IMR-90 (cell line): ENCODE measurements at regions not wholly inside any gene's neighbourhood (a gene's known extent, or its start where the extent isn't known, plus 50 kb on each side); places are given as distances from the start of the nearest gene placed in this dataset.

Experiments used
- ATAC-seq: fragments of 200-7000 bp; cut with Tn5 transposase; 2 replicates; pipeline ENCODE4 v1.9.1; 2020; ENCODE audit warnings: low read depth, mild to moderate bottlenecking, moderate library complexity
- BruUV-seq: library from RNA; stranded (reverse); fragments of 400-500 nt; replicated peaks from 2 replicates; lab custom pipeline; 2021; lab: Mats Ljungman, UMichigan
- CTCF ChIA-PET: fragments of 300-600 bp; formaldehyde crosslinking; extraction: SDS; loops from one replicate; lab custom pipeline; 2021; ENCODE audit warnings: antibody characterized with exemption; lab: Yijun Ruan, JAX
- POLR2A ChIA-PET: fragments of 300-600 bp; sonication (Branson Sonifier 250); formaldehyde crosslinking; loops from one replicate; lab custom pipeline; 2022; ENCODE audit warnings: antibody characterized with exemption; ENCODE audit not compliant: unreplicated experiment; lab: Charles Lee
- DNase-seq: peaks from one replicate; pipeline ENCODE4 v3.0.0; 2013
- H2AFZ ChIP-seq: replicated peaks from 2 replicates; pipeline ENCODE3; 2013; ENCODE audit warnings: low read length, mild to moderate bottlenecking; ENCODE audit not compliant: poor library complexity
- H2AK5ac ChIP-seq: 2 replicates; pipeline ENCODE4 v1.6.1; 2013; ENCODE audit warnings: low read depth, low read length, inconsistent platforms
- H2AK9ac ChIP-seq: replicated peaks from 2 replicates; pipeline ENCODE3; 2013; ENCODE audit warnings: mild to moderate bottlenecking, low read depth, low read length, moderate library complexity; ENCODE audit not compliant: poor library complexity
- H2BK120ac ChIP-seq: 2 replicates; pipeline ENCODE4 v1.6.1; 2013; ENCODE audit warnings: low read depth, low read length, inconsistent platforms
- H2BK15ac ChIP-seq: 3 replicates; pipeline ENCODE4 v1.6.1; 2013; ENCODE audit warnings: low read depth, low read length, inconsistent platforms
- H2BK20ac ChIP-seq: 2 replicates; pipeline ENCODE4 v1.6.1; 2013; ENCODE audit warnings: low read depth, mild to moderate bottlenecking, inconsistent platforms, low read length, moderate library complexity
- H2BK5ac ChIP-seq: 2 replicates; pipeline ENCODE4 v1.6.1; 2013; ENCODE audit warnings: mild to moderate bottlenecking, low read depth, low read length, inconsistent platforms; ENCODE audit not compliant: poor library complexity, severe bottlenecking
- H3K14ac ChIP-seq: replicated peaks from 2 replicates; pipeline ENCODE4 v1.6.1; 2013; ENCODE audit warnings: low read depth, low read length, inconsistent platforms
- H3K18ac ChIP-seq: 2 replicates; pipeline ENCODE4 v1.6.1; 2013; ENCODE audit warnings: low read depth, low read length, control low read depth
- H3K23ac ChIP-seq: 2 replicates; pipeline ENCODE4 v1.6.1; 2013; ENCODE audit warnings: low read depth, low read length, inconsistent platforms
- H3K27ac ChIP-seq: 2 replicates; pipeline ENCODE4 v1.5.1; 2013; ENCODE audit warnings: mild to moderate bottlenecking, control low read depth, low read length; ENCODE audit not compliant: insufficient read depth
- H3K27me3 ChIP-seq: 2 replicates; pipeline ENCODE4 v1.6.1; 2013; ENCODE audit warnings: low read length; ENCODE audit not compliant: control insufficient read depth, insufficient read depth
- H3K36me3 ChIP-seq: 2 replicates; pipeline ENCODE4 v1.6.1; 2013; ENCODE audit warnings: low read length, mixed read lengths; ENCODE audit not compliant: control insufficient read depth, insufficient read depth
- H3K4ac ChIP-seq: 2 replicates; pipeline ENCODE4 v1.6.1; 2013; ENCODE audit warnings: low read depth, low read length, inconsistent platforms
- H3K4me1 ChIP-seq: 2 replicates; pipeline ENCODE4 v1.6.1; 2013; ENCODE audit warnings: low read length, mixed read lengths; ENCODE audit not compliant: control insufficient read depth, insufficient read depth
- H3K4me2 ChIP-seq: 2 replicates; pipeline ENCODE4 v1.6.1; 2013; ENCODE audit warnings: low read depth, mild to moderate bottlenecking, control low read depth, low read length, moderate library complexity
- H3K4me3 ChIP-seq: 2 replicates; pipeline ENCODE4 v1.5.1; 2013; ENCODE audit warnings: low read depth, mild to moderate bottlenecking, control low read depth, low read length, moderate library complexity; ENCODE audit not compliant: insufficient read depth
- H3K56ac ChIP-seq: 2 replicates; pipeline ENCODE4 v1.6.1; 2013; ENCODE audit warnings: low read length, inconsistent platforms; ENCODE audit not compliant: insufficient read depth; ENCODE audit errors: extremely low read depth
- H3K79me1 ChIP-seq, 2 experiments: 2 replicates each; pipeline ENCODE4 v1.6.1; 2013; ENCODE audit warnings: low read length in 2 of 2, inconsistent platforms in 1 of 2, low read depth in 1 of 2
- H3K9ac ChIP-seq: 2 replicates; pipeline ENCODE4 v1.6.1; 2013; ENCODE audit warnings: low read depth, low read length, control low read depth
- H3K9me1 ChIP-seq: 2 replicates; pipeline ENCODE4 v1.6.1; 2013; ENCODE audit warnings: low read length, inconsistent platforms; ENCODE audit not compliant: insufficient read depth
- H3K9me3 ChIP-seq: 2 replicates; pipeline ENCODE4 v1.6.1; 2013; ENCODE audit warnings: low read length; ENCODE audit not compliant: control insufficient read depth, insufficient read depth
- H4K20me1 ChIP-seq: 2 replicates; pipeline ENCODE4 v1.6.1; 2013; ENCODE audit warnings: low read length, inconsistent platforms; ENCODE audit not compliant: insufficient read depth
- H4K5ac ChIP-seq: 2 replicates; pipeline ENCODE4 v1.6.1; 2013; ENCODE audit warnings: mild to moderate bottlenecking, low read depth, low read length, control low read depth
- H4K8ac ChIP-seq, 2 experiments: 2 replicates each; pipeline ENCODE4 v1.6.1; 2013; ENCODE audit warnings: low read depth in 2 of 2, low read length in 2 of 2, control low read depth in 1 of 2, inconsistent platforms in 1 of 2
- H4K91ac ChIP-seq: 2 replicates; pipeline ENCODE4 v1.6.1; 2013; ENCODE audit warnings: low read depth, low read length, inconsistent platforms; ENCODE audit not compliant: insufficient read depth
- BHLHE40 ChIP-seq: fragments of 150-350 bp; IDR thresholded peaks from 2 replicates; pipeline ENCODE4 v1.6.1; 2016; ENCODE audit warnings: mild to moderate bottlenecking, low read depth, low read length
- CEBPB ChIP-seq: IDR thresholded peaks from 2 replicates; pipeline ENCODE4 v1.6.1; 2012; ENCODE audit warnings: low read depth, low read length, improper control_type of control experiment
- CHD1 ChIP-seq: IDR thresholded peaks from 2 replicates; pipeline ENCODE4 v1.6.1; 2012; ENCODE audit warnings: low read depth, low read length, improper control_type of control experiment
- POLR2A ChIP-seq: IDR thresholded peaks from 2 replicates; pipeline ENCODE4 v1.6.1; 2012; ENCODE audit warnings: mild to moderate bottlenecking, low read depth, low read length
- RCOR1 ChIP-seq: IDR thresholded peaks from 2 replicates; pipeline ENCODE4 v1.6.1; 2012; ENCODE audit warnings: mild to moderate bottlenecking, low read length, improper control_type of control experiment; ENCODE audit not compliant: insufficient replicate concordance
- RFX5 ChIP-seq: IDR thresholded peaks from 2 replicates; pipeline ENCODE4 v1.8.0; 2012; ENCODE audit warnings: low read depth, mild to moderate bottlenecking, low read length, moderate library complexity
- SMC3 ChIP-seq: fragments of 150-350 bp; IDR thresholded peaks from 2 replicates; pipeline ENCODE4 v1.6.1; 2016; ENCODE audit warnings: low read depth, mild to moderate bottlenecking, antibody characterized with exemption, low read length, moderate library complexity
- WGBS, 2 experiments: methylation state at CpG; one replicate each; pipeline versions ENCODE4 v1.1.5 to v1.1.7; 2013; ENCODE audit warnings: missing lambda C conversion rate in 2 of 2; ENCODE audit not compliant: insufficient read length in 1 of 2; ENCODE audit errors: extremely low coverage in 2 of 2; 5-methylcytosine and 5-hydroxymethylcytosine counted together
- dilution Hi-C: fragments of 300-500 bp; cut with HindIII; formaldehyde crosslinking; loops from one replicate; pipeline ENCODE4 v1.14.3; 2018; ENCODE audit warnings: low sequenced_read_pairs; ENCODE audit not compliant: unreplicated experiment
- in situ Hi-C: fragments of 300-500 bp; cut with MboI; formaldehyde crosslinking; loops from 3 replicates; pipeline ENCODE4 v1.14.3; 2019; ENCODE audit warnings: low sequenced_read_pairs, inconsistent platforms, mixed read lengths
- intact Hi-C: fragments of 100-400 bp; cut with micrococcal nuclease; formaldehyde crosslinking; loops from 2 replicates; pipeline ENCODE4 v1.10.0; 2022
- TF ChIP-seq, protein P1 (sequence below): fragments of 150-350 bp; IDR thresholded peaks from 2 replicates; pipeline ENCODE4 v1.6.1; 2017; ENCODE audit warnings: mild to moderate bottlenecking, antibody characterized with exemption, low read length, low read depth
- TF ChIP-seq, protein P2 (sequence below): fragments of 150-350 bp; IDR thresholded peaks from 2 replicates; pipeline ENCODE4 v1.6.1; 2016; ENCODE audit warnings: low read depth, mild to moderate bottlenecking, low read length, moderate library complexity, borderline replicate concordance

DNA sequence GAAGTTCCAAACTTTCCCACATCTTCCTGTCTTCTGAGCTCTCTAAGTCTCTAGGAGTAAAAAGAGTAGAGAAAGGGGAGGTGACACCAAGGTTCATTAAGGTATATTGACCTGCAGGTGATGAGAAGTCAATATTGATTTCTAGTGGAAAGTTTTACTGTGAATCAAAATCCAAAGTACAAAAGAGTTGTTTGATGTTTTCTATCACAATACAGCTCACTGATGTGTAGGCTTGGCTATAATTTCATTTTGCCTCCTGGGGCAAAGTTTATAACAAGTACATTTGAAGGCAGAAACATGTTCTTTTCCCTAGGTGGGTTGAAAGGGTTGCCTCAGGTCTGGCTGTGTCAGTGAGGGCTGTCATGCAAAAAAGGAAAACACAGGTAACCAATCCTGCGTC, 65.2 kb upstream of the LRPPRC start:
- Histone ChIP-seq H2AK9ac (no peak overlapping the region), H2BK5ac (no peak overlapping the region), H2AK5ac (no peak overlapping the region), H3K9me3 (no peaks in the 10 kb centered on the region), H4K91ac (no peak overlapping the region), H4K8ac (no peak overlapping the region), H2BK20ac (no peak overlapping the region), H3K4me1 (no peaks in the 10 kb centered on the region), H3K79me1 (no peaks in the 10 kb centered on the region), H3K9ac (no peak overlapping the region), H3K18ac (no peak overlapping the region), H3K4me2 (no peak overlapping the region), H3K27me3 (peaks cover 17% of the 10 kb centered on the region), H2BK15ac (no peak overlapping the region), H3K14ac (no peak overlapping the region), H2AFZ (no peak overlapping the region), H3K27ac (no peak overlapping the region), H3K9me1 (no peaks in the 10 kb centered on the region), H3K4me3 (no peak overlapping the region), H4K5ac (no peak overlapping the region), H2BK120ac (no peak overlapping the region), H3K23ac (no peak overlapping the region), H4K20me1 (no peaks in the 10 kb centered on the region), H3K36me3 (no peaks in the 10 kb centered on the region), H3K4ac (no peak overlapping the region), H3K56ac (no peak overlapping the region)
- dilution Hi-C loops: no loop called here
- ChIA-PET CTCF (no interaction called here), POLR2A (no interaction called here)
- WGBS, 2 experiments: no CpG with 5 or more reads among the region's 1 CpG
- no TSS peak for BruUV-seq
- TF ChIP-seq, protein P1, sequence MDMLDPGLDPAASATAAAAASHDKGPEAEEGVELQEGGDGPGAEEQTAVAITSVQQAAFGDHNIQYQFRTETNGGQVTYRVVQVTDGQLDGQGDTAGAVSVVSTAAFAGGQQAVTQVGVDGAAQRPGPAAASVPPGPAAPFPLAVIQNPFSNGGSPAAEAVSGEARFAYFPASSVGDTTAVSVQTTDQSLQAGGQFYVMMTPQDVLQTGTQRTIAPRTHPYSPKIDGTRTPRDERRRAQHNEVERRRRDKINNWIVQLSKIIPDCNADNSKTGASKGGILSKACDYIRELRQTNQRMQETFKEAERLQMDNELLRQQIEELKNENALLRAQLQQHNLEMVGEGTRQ: no peak
- TF ChIP-seq BHLHE40: no peak
- no peak for TF ChIP-seq SMC3
- no peak for TF ChIP-seq CEBPB
- no peak for TF ChIP-seq RFX5
- TF ChIP-seq RCOR1: no peak
- TF ChIP-seq POLR2A: no peak
- TF ChIP-seq, protein P2, sequence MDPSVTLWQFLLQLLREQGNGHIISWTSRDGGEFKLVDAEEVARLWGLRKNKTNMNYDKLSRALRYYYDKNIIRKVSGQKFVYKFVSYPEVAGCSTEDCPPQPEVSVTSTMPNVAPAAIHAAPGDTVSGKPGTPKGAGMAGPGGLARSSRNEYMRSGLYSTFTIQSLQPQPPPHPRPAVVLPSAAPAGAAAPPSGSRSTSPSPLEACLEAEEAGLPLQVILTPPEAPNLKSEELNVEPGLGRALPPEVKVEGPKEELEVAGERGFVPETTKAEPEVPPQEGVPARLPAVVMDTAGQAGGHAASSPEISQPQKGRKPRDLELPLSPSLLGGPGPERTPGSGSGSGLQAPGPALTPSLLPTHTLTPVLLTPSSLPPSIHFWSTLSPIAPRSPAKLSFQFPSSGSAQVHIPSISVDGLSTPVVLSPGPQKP: no peak
- no peak for TF ChIP-seq CHD1
- no peak for ATAC-seq
- in situ Hi-C loops: no loop called here
- intact Hi-C loops: no loop called here
- DNase-seq: no peak
